Omental fat pad (tissue), 3 donors: ENCODE measurements at regions not wholly inside any gene's neighbourhood (a gene's known extent, or its start where the extent isn't known, plus 50 kb on each side); places are given as distances from the start of the nearest gene placed in this dataset.

ENCODE experiments used
- ATAC-seq: fragments of 150-250 bp; one replicate; pipeline ENCODE4 v1.9.1; 2016; ENCODE audit warnings: mild to moderate bottlenecking, moderate library complexity; ENCODE audit not compliant: low FRiP score
- DNase-seq: peaks from one replicate; pipeline ENCODE4 v3.0.0-alpha.2; 2019; ENCODE audit warnings: low spot score
- CTCF ChIP-seq, 3 donors: fragments of 450-650 bp; IDR thresholded peaks; one replicate each; pipeline ENCODE4 v1.5.1; 2016 to 2017; ENCODE audit warnings: antibody characterized with exemption in 3 of 3, mild to moderate bottlenecking in 3 of 3, moderate library complexity in 2 of 3

GRCh38 chr1:112232848-112233247, 163.2 kb upstream of the CTTNBP2NL start:
- ATAC-seq (no peak), DNase-seq (no peak)
- no peak for TF ChIP-seq CTCF (IDR thresholded peaks at IDR 0.05)

- ATAC-seq (no peak), DNase-seq (no peak)
- no peak for TF ChIP-seq CTCF (IDR thresholded peaks at IDR 0.05)
Observed at GRCh38 chr1:112234710-112235109, 161.3 kb upstream of the CTTNBP2NL start.

- no peak for ATAC-seq
- no peak for TF ChIP-seq CTCF (IDR thresholded peaks at IDR 0.05)
- DNase-seq = no peak
Observed at GRCh38 chr1:112237983-112238545, 157.9 kb upstream of the CTTNBP2NL start.

GRCh38 chr1:112239683-112240330, 156.2 kb upstream of the CTTNBP2NL start:
- ATAC-seq (no peak), DNase-seq (no peak)
- no peak for TF ChIP-seq CTCF (IDR thresholded peaks at IDR 0.05)

GRCh38 chr1:112242470-112242869, 153.5 kb upstream of the CTTNBP2NL start:
- DNase-seq = no peak
- ATAC-seq = no peak

GRCh38 chr1:112244131-112244530, 151.9 kb upstream of the CTTNBP2NL start:
- no peak for TF ChIP-seq CTCF (IDR thresholded peaks at IDR 0.05)
- no peak for DNase-seq
- ATAC-seq = no peak

More at GRCh38 chr1:112242470-112242869, 153.5 kb upstream of the CTTNBP2NL start:
- TF ChIP-seq CTCF (IDR thresholded peaks at IDR 0.05) = no peak

- TF ChIP-seq CTCF (IDR thresholded peaks at IDR 0.05) = no peak
- DNase-seq (no peak), ATAC-seq (no peak)
Observed at GRCh38 chr1:112245114-112245513, 150.9 kb upstream of the CTTNBP2NL start.
